MCF 10A (cell line): ENCODE measurements at regions not wholly inside any gene's neighbourhood (a gene's known extent, or its start where the extent isn't known, plus 50 kb on each side); places are given as distances from the start of the nearest gene placed in this dataset.

Experiments
- BruUV-seq: library from RNA; stranded (reverse); fragments of 400-500 nt; replicated peaks from 2 replicates; lab custom pipeline; 2021; lab: Mats Ljungman, UMichigan
- CTCF ChIA-PET: fragments of 300-600 bp; sonication (Branson Sonifier 250); formaldehyde crosslinking; extraction: SDS; loops from one replicate; lab custom pipeline; 2021; ENCODE audit warnings: antibody characterized with exemption, inconsistent platforms; lab: Yijun Ruan, JAX
- POLR2A ChIA-PET: fragments of 300-600, 350-650 bp; sonication (Branson Sonifier 250); formaldehyde crosslinking; extraction: SDS; loops from one replicate; lab custom pipeline; 2020; ENCODE audit warnings: antibody characterized with exemption, inconsistent platforms; lab: Yijun Ruan, JAX
- DNase-seq: peaks from one replicate; pipeline ENCODE4 v3.0.0-alpha.2; 2018; ENCODE audit not compliant: unreplicated experiment
- H3K27ac Mint-ChIP-seq: one replicate; pipeline ENCODE4 v1.8.0; 2022; ENCODE audit warnings: mild to moderate bottlenecking, low read depth, mixed read lengths; ENCODE audit not compliant: unreplicated experiment
- H3K27me3 Mint-ChIP-seq: one replicate; pipeline ENCODE4 v1.8.0; 2022; ENCODE audit warnings: mixed read lengths; ENCODE audit not compliant: insufficient read depth, unreplicated experiment
- H3K36me3 Mint-ChIP-seq: one replicate; pipeline ENCODE4 v1.8.0; 2022; ENCODE audit warnings: mild to moderate bottlenecking, moderate library complexity, mixed read lengths; ENCODE audit not compliant: insufficient read depth, unreplicated experiment
- H3K4me1 Mint-ChIP-seq: one replicate; pipeline ENCODE4 v1.8.0; 2022; ENCODE audit warnings: mixed read lengths; ENCODE audit not compliant: insufficient read depth, unreplicated experiment
- H3K4me3 Mint-ChIP-seq: one replicate; pipeline ENCODE4 v1.8.0; 2022; ENCODE audit warnings: mild to moderate bottlenecking, moderate library complexity, mixed read lengths; ENCODE audit not compliant: unreplicated experiment
- H3K9me3 Mint-ChIP-seq: one replicate; pipeline ENCODE4 v1.8.0; 2022; ENCODE audit warnings: mixed read lengths; ENCODE audit not compliant: unreplicated experiment
- intact Hi-C: fragments of 100-400 bp; cut with micrococcal nuclease; formaldehyde crosslinking; loops from 2 replicates; pipeline ENCODE4 v1.14.1; 2022
- TF ChIP-seq, protein P1 (sequence below): fragments of 200-600 bp; IDR thresholded peaks from one replicate; pipeline ENCODE4 v1.8.0; 2022; ENCODE audit warnings: antibody characterized with exemption, mild to moderate bottlenecking; ENCODE audit not compliant: unreplicated experiment

DNA sequence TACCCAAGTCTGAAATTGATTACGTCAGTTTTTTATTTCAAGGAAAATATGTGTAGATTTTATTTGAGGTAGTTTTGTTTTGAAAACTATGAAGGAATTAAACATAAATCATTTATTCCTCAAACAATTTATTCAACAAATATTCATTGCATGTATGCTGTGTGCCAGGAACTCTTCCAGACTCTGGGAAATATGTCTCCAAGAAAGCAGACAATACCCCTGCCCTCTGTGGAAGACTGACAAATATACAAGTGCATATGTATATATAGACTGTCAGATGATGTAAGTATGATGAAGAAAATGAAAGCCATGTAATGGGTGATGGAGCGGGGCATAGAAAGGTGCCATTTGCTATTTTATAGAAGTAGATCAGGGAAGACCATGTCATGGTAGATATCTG, 889.5 kb downstream of the USP25 start:
- intact Hi-C loops = no loop called here
- CTCF ChIA-PET = no interaction called here
- no peak overlapping the region for H3K27ac Mint-ChIP-seq

DNA sequence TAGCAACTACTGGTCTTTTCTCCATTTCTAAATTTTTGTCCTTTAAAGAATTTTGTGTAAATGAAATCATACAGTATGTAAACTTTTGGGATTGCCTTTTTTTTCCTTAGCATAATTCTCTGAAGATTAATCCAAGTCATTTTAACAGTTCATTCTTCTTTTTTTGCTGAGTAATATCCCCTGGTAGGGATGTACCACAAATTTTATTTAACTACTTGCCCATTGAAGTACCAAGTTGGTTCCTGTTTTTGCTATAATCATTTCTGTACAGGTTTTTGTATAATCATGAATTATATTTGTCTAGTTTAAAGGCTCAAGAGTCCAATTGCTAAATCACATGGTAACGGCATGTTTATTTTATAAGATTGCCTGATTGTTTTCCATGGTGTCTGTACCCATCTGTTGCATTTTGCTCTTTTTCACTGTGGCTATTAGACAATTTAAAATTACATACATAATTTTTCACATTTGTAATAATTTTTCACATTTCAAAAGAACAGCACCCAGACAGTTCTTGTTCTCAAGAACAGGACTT, 891.1 kb downstream of the USP25 start:
- intact Hi-C loops = no loop called here
- ChIA-PET CTCF (interaction anchor here (0.8 kb wide), 1 partner anchor 609 kb away, joined by 4 read pairs; no protein-coding TSS in a partner anchor), POLR2A (no interaction called here)
- Mint-ChIP-seq H3K4me1 (no peaks in the 10 kb centered on the region), H3K27ac (no peak overlapping the region), H3K4me3 (no peak overlapping the region), H3K36me3 (no peaks in the 10 kb centered on the region), H3K9me3 (no peaks in the 10 kb centered on the region), H3K27me3 (no peaks in the 10 kb centered on the region)
- no peak for DNase-seq
- no TSS peak for BruUV-seq
- TF ChIP-seq, protein P1, sequence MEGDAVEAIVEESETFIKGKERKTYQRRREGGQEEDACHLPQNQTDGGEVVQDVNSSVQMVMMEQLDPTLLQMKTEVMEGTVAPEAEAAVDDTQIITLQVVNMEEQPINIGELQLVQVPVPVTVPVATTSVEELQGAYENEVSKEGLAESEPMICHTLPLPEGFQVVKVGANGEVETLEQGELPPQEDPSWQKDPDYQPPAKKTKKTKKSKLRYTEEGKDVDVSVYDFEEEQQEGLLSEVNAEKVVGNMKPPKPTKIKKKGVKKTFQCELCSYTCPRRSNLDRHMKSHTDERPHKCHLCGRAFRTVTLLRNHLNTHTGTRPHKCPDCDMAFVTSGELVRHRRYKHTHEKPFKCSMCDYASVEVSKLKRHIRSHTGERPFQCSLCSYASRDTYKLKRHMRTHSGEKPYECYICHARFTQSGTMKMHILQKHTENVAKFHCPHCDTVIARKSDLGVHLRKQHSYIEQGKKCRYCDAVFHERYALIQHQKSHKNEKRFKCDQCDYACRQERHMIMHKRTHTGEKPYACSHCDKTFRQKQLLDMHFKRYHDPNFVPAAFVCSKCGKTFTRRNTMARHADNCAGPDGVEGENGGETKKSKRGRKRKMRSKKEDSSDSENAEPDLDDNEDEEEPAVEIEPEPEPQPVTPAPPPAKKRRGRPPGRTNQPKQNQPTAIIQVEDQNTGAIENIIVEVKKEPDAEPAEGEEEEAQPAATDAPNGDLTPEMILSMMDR = no peak

More for the DNA sequence above, 889.5 kb downstream of the USP25 start:
- no TSS peak for BruUV-seq
- Mint-ChIP-seq H3K9me3 (no peaks in the 10 kb centered on the region), H3K4me3 (no peak overlapping the region), H3K36me3 (no peaks in the 10 kb centered on the region), H3K27me3 (no peaks in the 10 kb centered on the region), H3K4me1 (no peaks in the 10 kb centered on the region)
- TF ChIP-seq, protein P1 = no peak
- no peak for DNase-seq
- POLR2A ChIA-PET = no interaction called here

GRCh38 chr21:16624479-16625118, 888.2 kb upstream of the CXADR start:
- TF ChIP-seq, protein P1 = no peak
- ChIA-PET POLR2A (interaction anchor here (0.6 kb wide), 1 partner anchor 246 kb away, joined by 3 read pairs; no protein-coding TSS in a partner anchor), CTCF (interaction anchor here (0.5 kb wide), 1 partner anchor 668 kb away, joined by 3 read pairs; no protein-coding TSS in a partner anchor)
- no TSS peak for BruUV-seq
- H3K27me3 Mint-ChIP-seq = no peaks in the 10 kb centered on the region
- no peaks in the 10 kb centered on the region for H3K9me3 Mint-ChIP-seq
- no peak overlapping the region for H3K27ac Mint-ChIP-seq
- DNase-seq = no peak
- intact Hi-C loops = no loop called here
- H3K36me3 Mint-ChIP-seq = no peaks in the 10 kb centered on the region
- no peak overlapping the region for H3K4me3 Mint-ChIP-seq
- no peaks in the 10 kb centered on the region for H3K4me1 Mint-ChIP-seq

DNA sequence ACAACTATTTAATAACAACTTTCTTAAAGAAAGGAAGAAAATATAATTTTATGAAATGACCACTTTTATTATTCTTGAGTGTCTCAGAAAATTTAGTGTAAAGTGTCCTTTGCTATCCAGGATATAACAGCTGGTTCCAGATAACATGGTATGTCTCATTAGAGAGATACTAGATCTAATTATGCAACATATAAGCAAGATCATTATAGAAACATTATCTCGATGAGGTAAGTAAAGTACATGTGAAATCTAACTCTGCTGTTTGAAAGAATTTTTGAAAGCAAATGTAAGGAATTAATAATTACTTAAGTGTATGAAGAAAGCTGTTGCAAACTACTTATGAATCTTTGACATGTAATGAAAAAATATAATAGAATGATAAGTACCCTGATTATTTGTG, 887.4 kb upstream of the CXADR start:
- Mint-ChIP-seq H3K36me3 (no peaks in the 10 kb centered on the region), H3K4me1 (no peaks in the 10 kb centered on the region), H3K4me3 (no peak overlapping the region), H3K27me3 (no peaks in the 10 kb centered on the region), H3K9me3 (no peaks in the 10 kb centered on the region), H3K27ac (no peak overlapping the region)
- ChIA-PET POLR2A (interaction anchor here (0.6 to 1.3 kb wide), 3 partner anchors 9 to 247 kb away, joined by 3 to 5 read pairs (median 3); no protein-coding TSS in a partner anchor), CTCF (no interaction called here)
- intact Hi-C loops = no loop called here
- TF ChIP-seq, protein P1 = no peak
- BruUV-seq = no TSS peak
- DNase-seq = no peak
